Tibial nerve (tissue), 4 donors: ENCODE measurements at regions not wholly inside any gene's neighbourhood (a gene's known extent, or its start where the extent isn't known, plus 50 kb on each side); places are given as distances from the start of the nearest gene placed in this dataset.

Source experiments
- DNase-seq, 2 donors: peaks; one replicate each; pipeline ENCODE4 v3.0.0-alpha.2; 2019; ENCODE audit warnings: low spot score in 2 of 2
- H3K27ac ChIP-seq, 4 donors: fragments of 200-600 bp; sonication (generic) in 3 of 4; one replicate each; pipeline ENCODE4 v1.5.1; 2017 to 2019; ENCODE audit warnings: mild to moderate bottlenecking in 1 of 4
- H3K27me3 ChIP-seq, 2 donors: fragments of 200-600 bp; sonication (generic) in 1 of 2; one replicate each; pipeline versions ENCODE4 v1.5.1 to v1.6.0; 2017 to 2019
- H3K36me3 ChIP-seq, 3 donors: fragments of 200-600 bp; sonication (generic); one replicate each; pipeline ENCODE4 v1.5.1; 2018 to 2019
- H3K4me1 ChIP-seq, 4 donors: fragments of 200-600 bp; sonication (generic) in 3 of 4; one replicate each; pipeline ENCODE4 v1.5.1; 2017 to 2019
- H3K4me3 ChIP-seq, 4 donors: fragments of 200-600 bp; sonication (generic) in 3 of 4; one replicate each; pipeline ENCODE4 v1.5.1; 2017 to 2019; ENCODE audit warnings: mild to moderate bottlenecking in 1 of 4, moderate library complexity in 1 of 4
- H3K9me3 ChIP-seq, 4 donors: fragments of 200-600 bp; sonication (generic) in 3 of 4; one replicate each; pipeline ENCODE4 v1.5.1; 2017 to 2019
- EP300 ChIP-seq, 2 donors: sonication (generic); formaldehyde crosslinking; IDR thresholded peaks; one replicate each; pipeline ENCODE4 v1.6.1; 2017; ENCODE audit warnings: antibody characterized with exemption in 2 of 2, mild to moderate bottlenecking in 1 of 2
- POLR2A ChIP-seq, 2 donors: fragments of 450-650 bp; IDR thresholded peaks; one replicate each; pipeline ENCODE4 v1.6.1; 2017; ENCODE audit warnings: antibody characterized with exemption in 2 of 2, mild to moderate bottlenecking in 2 of 2, moderate library complexity in 2 of 2
- WGBS, 2 donors: methylation state at CpG; one replicate each; pipeline ENCODE4 v1.1.5; 2018; 5-methylcytosine and 5-hydroxymethylcytosine counted together
- TF ChIP-seq, protein P1 (sequence below), 5 experiments: fragments of 200-600 bp in 3 of 5; fragments of 450-650 bp in 2 of 5; sonication (generic) in 3 of 5; IDR thresholded peaks; one replicate each; pipeline ENCODE4 v1.5.1; 2016 to 2019; ENCODE audit warnings: antibody characterized with exemption in 5 of 5, mild to moderate bottlenecking in 3 of 5, moderate library complexity in 2 of 5

DNA sequence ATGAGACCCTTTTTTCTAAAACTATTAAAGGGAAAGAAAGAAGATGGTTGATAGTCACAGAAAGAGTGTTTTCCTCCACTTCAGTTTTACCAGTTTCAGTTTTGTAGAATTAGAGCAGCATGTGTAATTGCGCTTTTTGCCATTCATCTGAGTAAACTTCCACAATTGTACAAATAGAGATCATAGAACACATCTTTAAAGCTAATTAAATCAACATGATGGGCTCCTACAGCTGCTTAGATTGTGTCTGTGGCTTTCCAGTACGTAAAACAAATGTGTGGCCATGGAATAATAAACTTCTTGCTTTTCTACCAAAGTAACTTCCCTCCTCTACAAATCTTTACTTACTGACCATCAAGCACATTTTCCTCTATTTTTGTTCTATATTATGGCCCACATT lies 84.2 kb upstream of the LRIG3 start:
- WGBS, 2 donors = 68 to 85% methylated on average over 2 of the region's 2 CpGs
- Histone ChIP-seq H3K27me3 (no peaks in the 10 kb centered on the region), H3K4me3 (no peak overlapping the region), H3K27ac (no peak overlapping the region), H3K36me3 (no peaks in the 10 kb centered on the region), H3K4me1 (no peaks in the 10 kb centered on the region), H3K9me3 (no peaks in the 10 kb centered on the region)
- TF ChIP-seq EP300 (IDR thresholded peaks at IDR 0.05) = no peak
- TF ChIP-seq, protein P1, sequence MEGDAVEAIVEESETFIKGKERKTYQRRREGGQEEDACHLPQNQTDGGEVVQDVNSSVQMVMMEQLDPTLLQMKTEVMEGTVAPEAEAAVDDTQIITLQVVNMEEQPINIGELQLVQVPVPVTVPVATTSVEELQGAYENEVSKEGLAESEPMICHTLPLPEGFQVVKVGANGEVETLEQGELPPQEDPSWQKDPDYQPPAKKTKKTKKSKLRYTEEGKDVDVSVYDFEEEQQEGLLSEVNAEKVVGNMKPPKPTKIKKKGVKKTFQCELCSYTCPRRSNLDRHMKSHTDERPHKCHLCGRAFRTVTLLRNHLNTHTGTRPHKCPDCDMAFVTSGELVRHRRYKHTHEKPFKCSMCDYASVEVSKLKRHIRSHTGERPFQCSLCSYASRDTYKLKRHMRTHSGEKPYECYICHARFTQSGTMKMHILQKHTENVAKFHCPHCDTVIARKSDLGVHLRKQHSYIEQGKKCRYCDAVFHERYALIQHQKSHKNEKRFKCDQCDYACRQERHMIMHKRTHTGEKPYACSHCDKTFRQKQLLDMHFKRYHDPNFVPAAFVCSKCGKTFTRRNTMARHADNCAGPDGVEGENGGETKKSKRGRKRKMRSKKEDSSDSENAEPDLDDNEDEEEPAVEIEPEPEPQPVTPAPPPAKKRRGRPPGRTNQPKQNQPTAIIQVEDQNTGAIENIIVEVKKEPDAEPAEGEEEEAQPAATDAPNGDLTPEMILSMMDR (IDR thresholded peaks at IDR 0.05) = no peak
- no peak for TF ChIP-seq POLR2A (IDR thresholded peaks at IDR 0.05)
- no peak for DNase-seq

DNA sequence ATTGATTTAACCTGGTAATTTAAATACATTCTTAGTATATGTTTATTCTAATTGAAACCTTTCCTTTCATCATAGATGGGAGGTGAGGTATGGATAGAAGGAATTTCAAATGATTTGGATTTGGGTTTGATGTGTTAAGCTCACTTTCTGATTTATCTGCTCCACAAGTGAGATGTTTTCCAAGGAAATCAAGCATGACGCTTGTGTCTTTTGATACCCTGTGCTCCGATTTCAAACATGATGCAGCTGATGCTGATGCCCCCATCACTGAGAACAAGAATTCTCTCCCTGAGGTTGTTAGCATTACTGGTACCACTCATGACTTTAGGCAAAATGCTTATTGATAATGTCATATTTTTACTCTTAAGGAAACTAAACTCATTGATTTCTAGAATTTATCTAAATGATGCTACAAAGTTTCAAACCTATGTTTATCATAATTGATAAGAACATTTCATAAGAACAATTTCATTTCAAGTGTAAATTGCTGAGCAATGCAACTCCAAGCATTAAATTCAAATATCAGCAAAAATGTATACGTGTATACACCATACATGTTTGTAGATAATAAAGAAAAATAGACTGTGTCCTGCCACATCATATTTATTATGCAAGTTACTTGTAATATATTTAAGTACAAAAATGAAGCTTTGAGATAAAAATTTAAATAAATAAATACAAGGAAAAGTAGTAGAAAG lies 75.5 kb upstream of the LRIG3 start:
- Histone ChIP-seq H3K9me3 (no peaks in the 10 kb centered on the region), H3K4me1 (no peaks in the 10 kb centered on the region), H3K36me3 (no peaks in the 10 kb centered on the region), H3K27me3 (no peaks in the 10 kb centered on the region), H3K4me3 (no peak overlapping the region), H3K27ac (no peak overlapping the region)
- 92% methylated on average over 3 of the region's 3 CpGs for WGBS, 2 donors
- DNase-seq = no peak
- TF ChIP-seq POLR2A (IDR thresholded peaks at IDR 0.05) (no peak), EP300 (IDR thresholded peaks at IDR 0.05) (no peak)
- TF ChIP-seq, protein P1 (IDR thresholded peaks at IDR 0.05) = no peak

DNA sequence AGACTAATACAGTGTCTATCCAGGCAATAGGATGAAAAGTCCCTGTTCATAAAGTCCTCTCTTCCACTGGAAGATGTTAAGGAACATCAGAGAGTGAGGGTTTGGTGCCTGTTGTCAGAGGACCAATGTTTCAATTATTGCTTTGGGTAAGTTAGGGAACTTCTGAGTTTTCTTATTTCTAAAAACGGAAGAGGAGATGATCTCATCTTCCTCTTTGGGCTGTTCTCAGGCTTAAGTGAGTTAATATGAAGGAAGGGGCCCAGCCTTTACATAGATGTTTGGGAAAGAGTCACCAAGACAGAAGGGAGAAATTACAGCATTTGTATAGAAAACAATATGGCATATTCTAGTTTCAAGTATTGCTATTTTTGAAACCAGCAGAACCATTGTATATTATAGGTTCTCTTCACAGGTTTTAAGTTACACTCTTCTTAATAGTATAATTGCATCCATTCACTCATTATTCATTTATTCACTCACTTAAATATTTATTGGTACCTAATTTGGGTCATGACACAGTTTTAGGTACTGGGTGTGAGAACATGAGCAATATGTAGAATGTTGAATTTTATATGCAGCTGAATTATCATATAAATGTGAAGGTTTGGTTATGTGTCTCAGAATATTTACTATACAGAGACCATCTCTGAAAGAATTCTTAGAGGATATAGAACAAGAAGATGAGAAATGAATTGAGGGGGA lies 68.5 kb upstream of the LRIG3 start:
- DNase-seq = no peak
- Histone ChIP-seq H3K9me3 (no peaks in the 10 kb centered on the region), H3K4me3 (no peak overlapping the region), H3K27ac (no peak overlapping the region), H3K36me3 (no peaks in the 10 kb centered on the region), H3K27me3 (no peaks in the 10 kb centered on the region), H3K4me1 (no peaks in the 10 kb centered on the region)
- TF ChIP-seq POLR2A (IDR thresholded peaks at IDR 0.05) = no peak
- TF ChIP-seq, protein P1 (IDR thresholded peaks at IDR 0.05) = no peak
- TF ChIP-seq EP300 (IDR thresholded peaks at IDR 0.05) = no peak
- WGBS, 2 donors = 60 to 82% methylated on average over 1 of the region's 1 CpG

DNA sequence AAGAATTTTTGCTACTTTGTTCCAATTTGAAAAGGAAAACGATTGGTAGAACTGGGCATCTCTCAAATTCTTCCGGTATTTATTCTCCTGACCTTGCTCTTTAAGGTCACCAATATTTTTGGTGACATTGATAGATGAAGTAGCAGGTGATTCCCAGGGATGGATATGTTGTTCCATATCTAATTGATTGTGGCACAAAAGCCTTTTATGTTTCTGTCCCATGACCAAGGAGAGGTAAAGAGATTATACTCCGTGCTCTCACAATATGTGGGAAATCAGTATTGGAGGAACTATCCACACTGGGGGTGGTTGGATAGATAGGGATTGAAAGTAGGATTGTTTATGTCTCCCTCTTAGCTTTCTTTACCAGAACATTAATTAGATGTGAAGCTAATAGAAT lies 61.7 kb upstream of the LRIG3 start:
- Histone ChIP-seq H3K4me1 (no peaks in the 10 kb centered on the region), H3K36me3 (no peaks in the 10 kb centered on the region), H3K27ac (no peak overlapping the region), H3K27me3 (no peaks in the 10 kb centered on the region), H3K9me3 (no peaks in the 10 kb centered on the region), H3K4me3 (no peak overlapping the region)
- 89 to 91% methylated on average over 3 of the region's 3 CpGs for WGBS, 2 donors
- DNase-seq = no peak
- TF ChIP-seq EP300 (IDR thresholded peaks at IDR 0.05) (no peak), POLR2A (IDR thresholded peaks at IDR 0.05) (no peak)
- TF ChIP-seq, protein P1 (IDR thresholded peaks at IDR 0.05) = no peak

DNA sequence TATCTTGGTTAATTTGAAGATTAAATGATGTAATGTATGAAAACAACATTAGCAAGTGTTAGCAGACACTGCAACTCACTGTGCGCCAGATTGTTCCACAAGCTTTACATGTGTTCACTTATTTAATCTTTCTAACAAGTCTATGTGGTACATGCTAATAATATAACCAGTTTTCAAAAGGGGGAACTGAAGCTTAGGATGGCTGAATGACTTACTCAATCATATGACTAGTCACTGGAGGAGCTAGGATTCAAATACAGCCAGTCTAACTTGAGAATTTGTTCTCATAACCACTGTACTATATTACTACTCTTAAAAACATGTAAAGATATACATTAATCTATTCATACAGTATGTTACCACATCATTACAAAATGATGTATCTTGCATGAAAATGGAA lies 60.5 kb upstream of the LRIG3 start:
- TF ChIP-seq, protein P1 (IDR thresholded peaks at IDR 0.05) = no peak
- no peak overlapping the region for H3K4me3 ChIP-seq

More for the DNA sequence above, 60.5 kb upstream of the LRIG3 start:
- Histone ChIP-seq H3K36me3 (no peaks in the 10 kb centered on the region), H3K9me3 (no peaks in the 10 kb centered on the region), H3K4me1 (no peaks in the 10 kb centered on the region), H3K27me3 (no peaks in the 10 kb centered on the region), H3K27ac (no peak overlapping the region)
- DNase-seq = no peak
- 98 to 100% methylated on average over 1 of the region's 1 CpG for WGBS, 2 donors
